Prostate gland (tissue), 2 donors: ENCODE measurements at regions not wholly inside any gene's neighbourhood (a gene's known extent, or its start where the extent isn't known, plus 50 kb on each side); places are given as distances from the start of the nearest gene placed in this dataset.

Experiments used
- DNase-seq: peaks from one replicate; pipeline ENCODE4 v3.0.0-alpha.2; 2019; ENCODE audit warnings: low spot score
- H3K27ac ChIP-seq, 2 donors: fragments of 200-600 bp; sonication (generic); 2 replicates each; pipeline ENCODE4 v1.5.1; 2017 to 2019
- H3K27me3 ChIP-seq: fragments of 200-600 bp; sonication (generic); replicated peaks from 2 replicates; pipeline ENCODE4 v1.5.1; 2019; ENCODE audit not compliant: insufficient read depth
- H3K36me3 ChIP-seq, 2 donors: fragments of 200-600 bp; sonication (generic); 1 replicate in 1 of 2; 2 replicates in 1 of 2; pipeline versions ENCODE4 v1.5.1 to v1.8.1; 2017 to 2019
- H3K4me1 ChIP-seq: fragments of 200-600 bp; sonication (generic); replicated peaks from 2 replicates; pipeline ENCODE4 v1.5.1; 2019
- H3K4me3 ChIP-seq, 2 donors: fragments of 200-600 bp; sonication (generic); 2 replicates each; pipeline ENCODE4 v1.5.1; 2017 to 2019
- H3K9me3 ChIP-seq: fragments of 200-600 bp; sonication (generic); 2 replicates; pipeline ENCODE4 v1.5.1; 2017
- CTCF ChIP-seq, 4 experiments: fragments of 200-600 bp in 2 of 4; fragments of 450-650 bp in 2 of 4; sonication (generic) in 2 of 4; IDR thresholded peaks; 1 replicate in 3 of 4; 2 replicates in 1 of 4; pipeline ENCODE4 v1.5.1; 2016 to 2019; ENCODE audit warnings: antibody characterized with exemption in 4 of 4, mild to moderate bottlenecking in 2 of 4, moderate library complexity in 2 of 4
- POLR2A ChIP-seq: fragments of 450-650 bp; IDR thresholded peaks from one replicate; pipeline ENCODE4 v1.6.1; 2016; ENCODE audit warnings: antibody characterized with exemption, mild to moderate bottlenecking
- POLR2AphosphoS5 ChIP-seq: sonication (generic); formaldehyde crosslinking; IDR thresholded peaks from one replicate; pipeline ENCODE4 v1.6.1; 2017; ENCODE audit warnings: antibody characterized with exemption
- WGBS: methylation state at CpG from one replicate; pipeline ENCODE4 v1.1.5; 2018; 5-methylcytosine and 5-hydroxymethylcytosine counted together
- intact Hi-C: fragments of 100-400 bp; cut with DNase I; formaldehyde crosslinking; loops from one replicate; pipeline ENCODE4 v1.14.2; 2022

- WGBS: 36% methylated on average over 4 of the region's 4 CpGs
- Histone ChIP-seq H3K4me3 (no peak overlapping the region), H3K4me1 (no peaks in the 10 kb centered on the region), H3K27ac (peak overlapping the region in 1 of 2 donors; percentile 8), H3K36me3 (no peaks in the 10 kb centered on the region), H3K27me3 (no peaks in the 10 kb centered on the region), H3K9me3 (no peaks in the 10 kb centered on the region)
- no peak for DNase-seq
- intact Hi-C loops: no loop called here
- TF ChIP-seq POLR2AphosphoS5: no peak
- TF ChIP-seq CTCF (IDR thresholded peaks at IDR 0.05): no peak
- TF ChIP-seq POLR2A: no peak
Observed at GRCh38 chr1:87902830-87903229, 574.1 kb downstream of the LMO4 start.

DNA sequence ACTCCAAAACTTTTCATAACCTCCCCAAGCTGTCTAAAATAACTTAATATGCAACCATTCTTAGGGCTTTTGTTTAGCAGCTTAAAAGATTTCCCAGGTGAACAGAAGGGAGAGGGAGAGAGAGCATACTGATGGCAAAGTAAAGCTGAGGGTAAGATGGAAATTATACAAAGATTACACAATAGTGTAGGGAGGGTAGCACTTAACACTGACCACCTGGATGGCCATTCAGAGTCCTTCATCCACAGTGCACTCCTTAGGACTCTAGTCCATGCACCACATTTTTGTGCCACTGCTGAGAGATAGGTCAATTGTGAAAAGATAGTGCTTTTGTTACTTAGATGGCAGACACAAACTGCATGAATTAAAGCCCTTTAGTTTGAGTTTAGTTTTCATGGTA, 574.6 kb downstream of the LMO4 start:
- Histone ChIP-seq H3K27ac (no peak overlapping the region), H3K27me3 (no peaks in the 10 kb centered on the region), H3K9me3 (no peaks in the 10 kb centered on the region), H3K4me3 (no peak overlapping the region), H3K36me3 (no peaks in the 10 kb centered on the region), H3K4me1 (no peaks in the 10 kb centered on the region)
- intact Hi-C loops: no loop called here
- TF ChIP-seq CTCF (IDR thresholded peaks at IDR 0.05) (no peak), POLR2AphosphoS5 (no peak), POLR2A (no peak)
- DNase-seq: no peak

DNA sequence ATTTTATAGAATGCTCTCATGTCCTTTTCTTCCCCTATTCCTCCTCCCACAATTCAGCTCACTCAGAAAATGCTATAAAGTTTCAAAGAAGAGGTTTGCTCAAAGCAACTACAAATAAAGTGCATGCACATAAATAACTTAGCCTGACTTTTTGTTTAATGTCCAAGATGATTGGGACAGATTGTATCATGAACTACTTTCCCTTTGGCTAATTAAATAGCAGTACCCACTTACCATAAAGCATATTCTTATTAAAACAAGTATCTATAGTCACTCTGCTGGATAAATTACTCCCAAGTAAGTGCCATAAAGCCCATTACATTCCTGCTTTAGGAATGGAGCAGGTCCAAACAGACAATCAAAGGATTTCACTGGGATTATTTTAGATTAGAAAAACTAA, 576.0 kb downstream of the LMO4 start:
- H3K36me3 ChIP-seq: no peaks in the 10 kb centered on the region
- H3K27ac ChIP-seq: no peak overlapping the region
- no peaks in the 10 kb centered on the region for H3K9me3 ChIP-seq
- H3K27me3 ChIP-seq: no peaks in the 10 kb centered on the region
- H3K4me1 ChIP-seq: no peaks in the 10 kb centered on the region
- intact Hi-C loops: no loop called here
- DNase-seq: no peak
- H3K4me3 ChIP-seq: no peak overlapping the region
- TF ChIP-seq POLR2AphosphoS5 (no peak), POLR2A (no peak), CTCF (IDR thresholded peaks at IDR 0.05) (no peak)

GRCh38 chr1:87905651-87906050, 577.0 kb downstream of the LMO4 start:
- no peaks in the 10 kb centered on the region for H3K9me3 ChIP-seq
- DNase-seq: no peak
- no peak overlapping the region for H3K27ac ChIP-seq
- TF ChIP-seq CTCF (IDR thresholded peaks at IDR 0.05) (no peak), POLR2AphosphoS5 (no peak), POLR2A (no peak)
- H3K36me3 ChIP-seq: no peaks in the 10 kb centered on the region
- H3K4me3 ChIP-seq: no peak overlapping the region
- intact Hi-C loops: no loop called here
- H3K4me1 ChIP-seq: no peaks in the 10 kb centered on the region
- no peaks in the 10 kb centered on the region for H3K27me3 ChIP-seq
- 66% methylated on average over 4 of the region's 4 CpGs for WGBS

- no peak overlapping the region for H3K27ac ChIP-seq
- no peaks in the 10 kb centered on the region for H3K9me3 ChIP-seq
- intact Hi-C loops: no loop called here
- H3K27me3 ChIP-seq: no peaks in the 10 kb centered on the region
- H3K36me3 ChIP-seq: no peaks in the 10 kb centered on the region
- H3K4me3 ChIP-seq: no peak overlapping the region
- no peak for DNase-seq
- H3K4me1 ChIP-seq: no peaks in the 10 kb centered on the region
- 85% methylated on average over 3 of the region's 3 CpGs for WGBS
- TF ChIP-seq POLR2AphosphoS5 (no peak), POLR2A (no peak), CTCF (IDR thresholded peaks at IDR 0.05) (no peak)
Observed at GRCh38 chr1:87906078-87906477, 577.4 kb downstream of the LMO4 start.
